AG09309 (cell line): ENCODE measurements at regions not wholly inside any gene's neighbourhood (a gene's known extent, or its start where the extent isn't known, plus 50 kb on each side); places are given as distances from the start of the nearest gene placed in this dataset.

ENCODE experiments used
- DNase-seq: peaks from one replicate; pipeline ENCODE4 v3.0.0-alpha.2; 2010; ENCODE audit warnings: low read depth
- H3K4me3 ChIP-seq: 2 replicates; pipeline ENCODE4 v1.5.1; 2011; ENCODE audit warnings: mild to moderate bottlenecking, low read depth, low read length, moderate library complexity; ENCODE audit not compliant: control insufficient read depth
- TF ChIP-seq, protein P1 (sequence below): IDR thresholded peaks from 2 replicates; pipeline ENCODE4 v1.5.1; 2011; ENCODE audit warnings: mild to moderate bottlenecking, low read depth, low read length, inconsistent platforms; ENCODE audit not compliant: insufficient read depth, control insufficient read depth; ENCODE audit errors: missing control alignments

DNA sequence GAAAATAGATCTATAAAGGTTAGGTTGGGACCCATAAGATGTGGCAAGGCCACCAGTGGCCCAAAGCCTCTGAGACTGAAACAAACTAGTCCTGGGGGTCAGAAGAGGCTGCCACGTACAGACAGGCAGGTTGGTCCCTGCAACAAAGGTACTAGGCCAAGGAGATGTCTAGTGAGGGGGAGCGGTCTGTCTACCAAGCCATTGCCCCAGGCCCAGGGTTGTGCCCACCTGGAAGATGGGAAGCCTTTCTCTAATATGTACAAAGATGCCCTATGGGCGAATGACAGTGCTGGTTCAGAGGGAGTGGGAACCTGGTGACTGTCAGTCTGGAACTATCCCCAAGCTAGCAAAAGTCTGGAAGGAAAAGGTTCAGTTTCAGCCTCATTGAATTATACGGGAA, 233.2 kb downstream of the RBM19 start:
- no peak for DNase-seq
- TF ChIP-seq, protein P1, sequence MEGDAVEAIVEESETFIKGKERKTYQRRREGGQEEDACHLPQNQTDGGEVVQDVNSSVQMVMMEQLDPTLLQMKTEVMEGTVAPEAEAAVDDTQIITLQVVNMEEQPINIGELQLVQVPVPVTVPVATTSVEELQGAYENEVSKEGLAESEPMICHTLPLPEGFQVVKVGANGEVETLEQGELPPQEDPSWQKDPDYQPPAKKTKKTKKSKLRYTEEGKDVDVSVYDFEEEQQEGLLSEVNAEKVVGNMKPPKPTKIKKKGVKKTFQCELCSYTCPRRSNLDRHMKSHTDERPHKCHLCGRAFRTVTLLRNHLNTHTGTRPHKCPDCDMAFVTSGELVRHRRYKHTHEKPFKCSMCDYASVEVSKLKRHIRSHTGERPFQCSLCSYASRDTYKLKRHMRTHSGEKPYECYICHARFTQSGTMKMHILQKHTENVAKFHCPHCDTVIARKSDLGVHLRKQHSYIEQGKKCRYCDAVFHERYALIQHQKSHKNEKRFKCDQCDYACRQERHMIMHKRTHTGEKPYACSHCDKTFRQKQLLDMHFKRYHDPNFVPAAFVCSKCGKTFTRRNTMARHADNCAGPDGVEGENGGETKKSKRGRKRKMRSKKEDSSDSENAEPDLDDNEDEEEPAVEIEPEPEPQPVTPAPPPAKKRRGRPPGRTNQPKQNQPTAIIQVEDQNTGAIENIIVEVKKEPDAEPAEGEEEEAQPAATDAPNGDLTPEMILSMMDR = no peak
- no peak overlapping the region for H3K4me3 ChIP-seq

DNA sequence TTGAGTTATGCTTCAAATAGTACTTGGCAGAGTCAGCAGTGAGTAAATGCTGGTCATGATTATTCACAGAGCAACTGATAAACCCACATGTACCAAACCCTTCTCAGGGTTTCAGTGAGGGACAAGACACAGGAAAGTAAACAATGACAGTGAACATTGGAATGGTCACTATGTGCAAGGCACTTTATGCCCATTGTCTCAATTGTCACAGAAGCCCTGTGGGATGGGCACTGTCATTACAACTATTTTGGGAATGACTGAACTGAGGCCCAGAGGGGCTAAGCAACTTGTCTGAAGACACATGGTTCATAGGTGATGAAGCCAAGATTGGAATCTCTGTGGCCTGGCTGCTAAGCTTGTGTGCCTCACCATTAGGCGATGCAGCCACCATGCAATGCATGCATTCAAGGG, 238.5 kb downstream of the RBM19 start:
- H3K4me3 ChIP-seq = no peak overlapping the region
- TF ChIP-seq, protein P1 = no peak
- DNase-seq = no peak

DNA sequence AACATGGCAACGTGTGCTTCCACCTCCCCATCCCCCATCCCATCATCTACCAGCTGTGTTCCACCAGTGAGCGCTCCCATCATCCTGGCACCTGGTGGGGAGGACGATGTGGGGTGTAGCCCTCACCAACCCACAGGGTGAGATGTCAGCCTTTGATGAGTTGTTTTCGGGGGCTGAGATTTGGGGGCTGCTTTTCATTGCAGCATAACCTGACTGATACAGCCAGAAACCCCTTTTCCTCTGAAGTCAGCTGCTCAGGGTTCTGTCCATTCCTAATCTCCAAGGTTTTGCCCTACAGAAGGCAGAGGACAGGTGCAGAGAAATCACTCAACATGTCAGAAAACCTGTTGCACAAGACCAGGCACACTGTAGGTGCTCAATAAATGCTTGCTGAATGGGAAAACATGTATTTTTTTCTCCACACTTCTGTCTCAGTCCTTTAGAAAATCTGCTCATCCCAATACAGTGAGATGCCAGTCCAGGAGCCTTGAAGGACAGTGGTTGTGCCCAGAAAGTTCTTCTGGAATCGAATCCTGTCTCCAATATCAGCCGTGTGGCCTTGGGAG, 239.8 kb downstream of the RBM19 start:
- TF ChIP-seq, protein P1 = no peak
- no peak overlapping the region for H3K4me3 ChIP-seq
- DNase-seq = no peak

DNA sequence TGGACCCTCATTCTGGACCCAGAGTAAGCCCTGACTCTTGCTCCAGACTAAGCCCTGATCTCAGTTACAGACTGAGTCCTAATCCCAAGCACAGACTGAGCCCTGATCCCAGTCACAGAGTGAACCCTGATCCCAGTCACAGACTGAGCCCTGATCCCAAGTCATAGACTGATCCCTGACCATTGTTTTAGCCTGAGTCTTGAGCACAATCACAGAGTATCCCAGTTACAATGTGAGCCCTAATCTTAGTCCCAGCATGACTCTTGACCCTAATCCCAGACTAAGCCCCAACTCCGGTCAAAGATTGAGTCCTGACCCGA, 240.6 kb downstream of the RBM19 start:
- TF ChIP-seq, protein P1 = no peak
- DNase-seq = no peak
- no peak overlapping the region for H3K4me3 ChIP-seq

DNA sequence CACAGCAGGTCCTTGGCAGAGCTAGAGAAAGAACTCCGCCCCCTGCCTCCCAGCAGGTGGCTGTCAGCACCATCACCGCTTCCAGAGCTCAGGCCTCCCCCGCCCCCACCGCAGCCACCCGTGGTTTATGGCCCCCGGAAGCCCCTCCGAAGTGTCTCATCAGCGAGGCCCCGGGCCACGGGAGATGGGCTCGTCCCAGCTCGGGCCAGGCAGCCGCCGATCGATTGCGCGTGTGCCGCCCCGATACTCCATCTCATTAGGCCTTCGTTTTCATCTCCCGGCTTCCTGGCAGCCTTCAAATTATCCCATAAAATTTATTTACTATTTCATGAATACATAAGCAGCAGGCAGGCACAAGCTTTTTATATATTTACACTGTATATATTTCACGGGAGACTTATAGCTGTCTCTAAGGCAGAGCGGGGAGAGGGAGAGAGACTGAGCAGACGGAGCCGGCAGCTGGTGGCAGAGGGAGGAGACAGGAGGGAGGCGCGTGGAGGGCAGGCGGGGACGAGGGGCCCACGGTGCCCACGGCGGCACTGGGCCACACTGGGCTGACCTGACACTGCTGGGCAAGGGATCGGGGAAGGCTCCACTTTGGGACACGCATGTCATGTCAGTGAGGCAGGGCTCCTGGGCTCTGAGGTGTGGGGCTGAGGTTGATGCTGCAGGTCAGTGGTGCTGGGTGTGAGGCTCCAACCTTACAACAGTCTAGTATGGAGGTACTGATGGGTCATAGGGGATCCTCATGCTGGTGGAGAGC, 241.2 kb downstream of the RBM19 start:
- no peak overlapping the region for H3K4me3 ChIP-seq
- TF ChIP-seq, protein P1 = no peak
- DNase-seq = no peak

DNA sequence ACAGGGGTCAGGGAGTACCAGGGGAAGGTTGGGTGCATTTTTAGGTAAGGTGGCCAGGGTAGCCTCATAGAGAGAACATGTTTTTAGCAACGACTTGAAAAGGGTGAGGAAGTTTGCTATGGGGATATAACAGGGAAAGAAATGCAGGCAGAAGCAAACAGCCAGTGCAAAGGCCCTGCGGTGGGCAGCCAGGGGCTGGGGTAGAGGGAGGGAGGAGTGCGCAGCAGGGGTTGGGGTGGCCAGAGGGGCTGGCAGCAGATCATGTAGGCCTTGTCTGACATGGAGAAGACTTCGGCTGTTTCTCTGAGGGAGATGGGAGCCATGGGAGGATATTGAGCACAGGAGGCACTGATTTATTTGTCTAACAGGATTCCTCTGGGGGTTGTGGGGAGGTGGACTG, 242.5 kb downstream of the RBM19 start:
- H3K4me3 ChIP-seq = no peak overlapping the region
- no peak for DNase-seq
- TF ChIP-seq, protein P1 = no peak
